Cerebellar cortex (tissue), 1 donor: ENCODE measurements at regions not wholly inside any gene's neighbourhood (a gene's known extent, or its start where the extent isn't known, plus 50 kb on each side); places are given as distances from the start of the nearest gene placed in this dataset.
"Not testable (repeated sequence)": the region's sequence is repeated elsewhere in the genome, so short reads cannot be mapped to it uniquely, and the experiment has no call there.

Experiments
- DNase-seq: peaks from one replicate; pipeline ENCODE4 v3.0.0-alpha.2; 2015; ENCODE audit warnings: low spot score

DNA sequence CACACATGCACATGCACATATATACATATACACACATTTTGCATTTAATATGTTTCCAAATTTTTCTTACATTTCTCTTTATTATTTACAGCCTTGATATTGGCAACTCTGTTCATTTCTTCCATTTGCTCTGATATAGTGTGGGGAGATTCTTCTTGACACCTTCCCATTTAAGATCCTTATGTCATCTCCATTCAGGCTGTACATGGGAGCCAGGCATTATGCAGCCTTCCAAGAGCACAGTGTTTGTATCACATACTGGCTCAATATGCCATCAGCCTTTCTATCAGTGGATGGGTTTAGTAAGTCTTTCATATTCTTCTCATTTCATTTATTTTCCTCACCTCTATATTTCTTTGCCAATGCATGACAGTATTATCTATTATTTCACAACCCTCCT lies 372.3 kb upstream of the FTMT start:
- DNase-seq, result no peak

DNA sequence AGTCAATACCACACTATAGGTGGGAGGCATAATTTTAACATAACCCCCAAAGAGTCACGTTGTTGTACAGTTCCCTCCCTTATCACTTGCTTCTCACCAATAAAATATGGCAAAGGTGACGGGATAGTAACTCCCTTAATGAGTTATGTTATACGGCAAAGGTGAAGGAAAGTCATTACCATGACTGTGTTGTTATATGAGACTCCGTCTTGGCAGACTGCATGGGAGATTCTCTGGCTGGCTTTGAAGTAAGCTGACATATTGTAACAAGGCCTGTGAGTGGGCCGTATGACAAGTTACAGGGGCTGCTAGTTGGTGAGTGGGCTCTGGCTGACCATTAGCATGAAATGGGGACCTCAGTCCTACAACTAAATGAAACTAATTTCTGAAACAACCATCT lies 366.4 kb upstream of the FTMT start:
- no peak for DNase-seq

DNA sequence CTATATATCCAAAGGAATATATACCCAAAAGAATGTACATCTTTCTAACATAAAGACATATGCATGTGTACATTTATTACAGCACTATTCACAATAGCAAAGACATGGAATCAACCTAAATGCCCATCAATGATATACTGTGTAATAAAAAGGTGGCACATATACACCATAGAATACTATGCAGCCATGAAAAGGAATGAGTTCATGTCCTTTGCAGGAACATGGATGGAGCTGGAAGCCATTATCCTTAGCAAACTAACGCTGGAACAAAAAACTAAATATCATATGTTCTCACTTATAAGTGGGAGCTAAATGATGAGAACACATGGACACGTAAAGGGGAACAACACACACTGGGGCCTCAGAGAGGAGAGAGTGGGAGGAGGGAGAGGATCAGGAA lies 365.7 kb upstream of the FTMT start:
- not testable (repeated sequence) for DNase-seq

- DNase-seq, result no peak
Measured at GRCh38 chr5:121489972-121490371, 361.7 kb upstream of the FTMT start.

DNA sequence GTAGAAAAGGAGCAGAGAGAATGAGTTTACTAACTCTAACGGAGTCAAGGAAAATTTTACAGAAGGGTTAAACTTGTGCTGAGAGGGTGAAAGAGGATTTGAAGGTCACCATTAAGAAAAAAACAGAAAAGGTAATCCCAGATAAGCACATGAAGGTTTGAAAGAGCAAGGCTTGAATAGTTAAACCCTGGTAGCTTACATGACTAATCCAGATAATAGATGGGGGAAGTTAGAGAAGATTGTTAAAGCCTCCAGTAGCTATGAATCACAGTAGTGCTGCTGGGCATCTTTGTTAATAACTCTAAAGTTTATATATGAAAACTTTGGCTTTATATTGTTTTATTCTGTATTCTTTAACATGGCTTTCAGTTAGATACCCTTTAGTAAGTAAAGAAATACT lies 354.5 kb upstream of the FTMT start:
- DNase-seq, result no peak

- no peak for DNase-seq
Measured at GRCh38 chr5:121500310-121500709, 351.4 kb upstream of the FTMT start.

DNA sequence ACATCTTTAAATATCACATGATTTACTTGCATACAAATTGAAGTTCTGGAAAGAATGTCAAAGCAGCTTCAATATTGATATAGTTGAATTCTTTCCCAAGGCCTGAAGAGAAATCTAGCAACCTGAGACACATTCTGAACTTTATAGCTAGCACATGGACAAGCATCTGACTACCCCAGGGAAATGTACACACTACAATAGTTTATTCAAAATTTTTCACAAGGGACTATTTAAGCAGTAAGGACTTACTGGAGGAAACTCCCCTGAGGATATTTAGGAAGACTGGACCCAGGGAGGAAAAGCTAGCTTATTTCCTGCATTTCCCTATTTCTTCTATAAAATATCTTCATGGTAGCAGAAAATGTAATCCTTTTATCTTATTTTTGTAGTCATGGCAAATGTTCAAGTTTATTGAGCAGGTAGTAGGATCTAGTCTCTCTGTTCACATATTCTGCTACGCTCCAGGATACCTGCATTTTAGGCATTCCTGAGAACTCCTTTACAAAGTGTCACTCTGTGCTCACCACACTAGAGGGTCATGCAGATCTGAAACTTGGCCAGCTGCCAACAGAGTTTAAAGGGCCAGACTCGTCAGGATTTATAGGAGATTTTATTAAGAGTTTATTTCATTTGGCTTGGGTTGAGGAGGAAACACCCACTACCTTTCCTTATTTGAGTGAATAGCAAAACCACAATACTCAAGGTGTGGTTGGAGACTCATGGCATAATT lies 348.4 kb upstream of the FTMT start:
- DNase-seq, result no peak

- DNase-seq, result no peak
Measured at GRCh38 chr5:121516997-121517396, 334.7 kb upstream of the FTMT start.

- no peak for DNase-seq
Measured at GRCh38 chr5:121525706-121526105, 326.0 kb upstream of the FTMT start.

DNA sequence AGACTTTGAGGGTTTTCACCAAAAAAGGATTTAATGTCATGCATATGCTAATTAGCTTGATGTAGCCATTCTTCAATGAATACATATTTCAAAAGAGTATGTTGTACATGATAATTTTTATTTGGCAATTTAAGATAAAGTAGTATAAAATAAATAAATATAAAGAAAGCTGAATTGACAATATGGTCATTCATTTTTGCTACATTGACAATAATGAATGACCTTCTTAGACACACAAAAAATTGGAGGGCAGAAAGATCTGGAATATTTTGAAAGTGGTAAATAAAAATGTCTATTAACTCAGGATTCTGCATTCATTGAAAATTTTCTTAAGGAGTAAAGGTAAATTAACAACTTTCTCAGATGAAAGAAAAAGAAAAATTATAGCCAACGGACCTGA lies 324.8 kb upstream of the FTMT start:
- no peak for DNase-seq

GRCh38 chr5:121533814-121534213 lies 317.9 kb upstream of the FTMT start:
- no peak for DNase-seq

DNA sequence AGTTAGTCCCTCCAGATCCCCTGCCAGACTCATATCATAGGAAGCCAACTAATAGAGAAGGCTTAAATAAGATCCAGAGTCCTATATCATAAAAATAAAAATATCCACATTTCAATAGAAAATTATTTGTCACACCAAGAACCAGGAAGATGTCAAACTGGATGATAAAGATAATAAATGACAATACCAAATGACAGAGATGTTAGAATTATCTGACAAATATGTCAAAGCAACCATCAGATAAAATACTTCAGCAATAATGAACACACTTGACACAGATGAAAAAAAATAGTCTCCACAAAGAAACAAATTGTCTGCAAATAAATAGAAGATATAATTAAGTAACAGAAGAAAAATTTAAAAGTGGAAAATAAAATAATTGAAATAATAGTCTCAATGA lies 300.7 kb upstream of the FTMT start:
- DNase-seq, result no peak

- DNase-seq, result no peak
Measured at GRCh38 chr5:121559832-121560231, 291.9 kb upstream of the FTMT start.

- DNase-seq, result no peak
Measured at GRCh38 chr5:121572061-121572460, 279.6 kb upstream of the FTMT start.

DNA sequence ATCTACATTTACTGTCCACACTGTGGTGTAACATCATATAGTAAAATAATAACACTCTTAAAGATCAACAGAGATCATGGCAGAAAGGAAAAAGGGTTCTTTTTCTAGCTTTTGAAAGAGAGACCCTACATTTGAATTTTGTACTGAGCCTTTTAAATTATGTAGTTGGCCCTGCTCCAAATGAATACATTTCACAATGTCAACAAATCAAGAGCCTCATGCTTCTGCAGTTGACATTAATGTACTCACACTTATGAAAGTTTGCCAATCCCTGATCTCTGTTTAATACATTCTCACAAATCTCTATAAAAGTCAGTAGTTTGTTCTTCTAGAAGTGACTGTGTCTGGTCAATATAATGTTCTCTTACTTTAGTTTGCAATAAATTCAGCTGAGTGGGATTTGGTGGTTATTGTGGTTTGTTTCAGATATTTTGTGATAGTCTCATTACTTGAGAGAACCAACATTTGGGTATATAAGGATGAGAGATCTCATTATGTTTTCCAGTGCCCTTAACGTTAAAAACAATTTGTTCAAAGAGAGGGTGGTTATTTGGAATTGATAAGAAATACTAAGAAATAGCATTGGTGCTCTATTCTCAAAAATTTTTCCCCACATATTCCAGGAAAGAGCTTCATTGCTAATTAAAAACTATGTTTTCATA lies 277.8 kb upstream of the FTMT start:
- no peak for DNase-seq

GRCh38 chr5:121581588-121581987 lies 270.1 kb upstream of the FTMT start:
- no peak for DNase-seq

DNA sequence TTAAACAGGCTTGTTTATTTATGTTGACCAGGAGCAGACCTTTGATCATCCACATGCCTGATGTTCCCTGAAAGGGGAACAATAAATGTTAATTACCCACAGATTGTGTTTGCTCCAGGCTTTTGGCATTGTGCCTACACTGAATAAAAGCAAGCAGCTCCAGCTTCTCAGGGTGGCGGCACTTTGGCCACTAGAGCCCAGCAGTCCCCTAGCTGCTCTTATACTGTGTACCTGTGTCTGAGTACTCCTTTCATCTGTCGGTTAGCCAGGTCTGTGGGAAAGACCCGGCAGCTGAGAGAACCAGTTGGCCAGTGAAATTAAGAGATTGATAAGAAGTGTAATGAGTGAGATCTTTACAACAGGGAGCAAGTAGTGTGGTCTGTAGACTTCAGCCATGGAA lies 254.8 kb upstream of the FTMT start:
- DNase-seq, result no peak

- no peak for DNase-seq
Measured at GRCh38 chr5:121608826-121609225, 242.9 kb upstream of the FTMT start.

- DNase-seq, result no peak
Measured at GRCh38 chr5:121624035-121624434, 227.6 kb upstream of the FTMT start.

- DNase-seq, result no peak
Measured at GRCh38 chr5:121628783-121629182, 222.9 kb upstream of the FTMT start.

- DNase-seq, result peak; percentile 6
Measured at GRCh38 chr5:121630402-121630801, 221.3 kb upstream of the FTMT start.

DNA sequence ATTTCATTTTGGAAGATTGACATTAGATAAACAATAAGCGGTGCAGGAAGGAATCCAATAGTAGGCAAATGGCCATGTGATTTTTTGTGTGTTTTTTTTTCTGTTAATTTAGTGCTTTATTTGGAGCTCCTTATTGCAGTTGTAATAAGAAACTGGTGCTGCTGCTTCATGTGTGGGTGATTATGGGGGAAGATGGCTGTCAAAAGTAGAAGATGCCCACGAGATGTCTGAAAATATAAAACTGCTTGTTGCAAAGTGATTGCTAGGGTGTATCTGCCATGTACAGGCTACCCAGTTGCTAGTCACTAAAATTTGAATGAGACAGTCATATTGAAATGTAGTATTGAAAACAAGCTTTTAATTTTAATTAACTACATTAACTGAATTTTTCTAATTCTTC lies 216.7 kb upstream of the FTMT start:
- DNase-seq, result no peak

GRCh38 chr5:121638126-121638525 lies 213.6 kb upstream of the FTMT start:
- no peak for DNase-seq

DNA sequence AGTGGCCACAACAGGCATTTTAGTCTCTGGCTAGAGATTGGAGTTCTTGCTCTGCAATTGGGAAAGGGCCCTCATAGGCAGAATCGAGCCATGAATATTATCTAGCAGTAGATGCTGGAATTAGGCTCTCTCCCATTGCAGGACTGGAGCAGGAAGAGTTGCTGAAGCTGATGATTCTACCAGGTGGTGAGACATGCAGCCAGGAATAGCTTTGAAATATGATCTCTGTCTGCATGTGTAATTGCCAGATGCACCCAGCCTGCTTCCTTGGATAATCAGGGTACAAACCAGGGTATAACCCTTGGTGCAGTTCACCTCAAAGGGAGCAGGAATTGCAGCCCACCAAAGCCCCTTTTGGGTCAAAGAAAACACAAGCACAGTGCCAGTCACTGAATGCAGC lies 211.4 kb upstream of the FTMT start:
- DNase-seq, result no peak
